ENCODE measurements at regions not wholly inside any gene's neighbourhood (a gene's known extent, or its start where the extent isn't known, plus 50 kb on each side); places are given as distances from the start of the nearest gene placed in this dataset.

DNA sequence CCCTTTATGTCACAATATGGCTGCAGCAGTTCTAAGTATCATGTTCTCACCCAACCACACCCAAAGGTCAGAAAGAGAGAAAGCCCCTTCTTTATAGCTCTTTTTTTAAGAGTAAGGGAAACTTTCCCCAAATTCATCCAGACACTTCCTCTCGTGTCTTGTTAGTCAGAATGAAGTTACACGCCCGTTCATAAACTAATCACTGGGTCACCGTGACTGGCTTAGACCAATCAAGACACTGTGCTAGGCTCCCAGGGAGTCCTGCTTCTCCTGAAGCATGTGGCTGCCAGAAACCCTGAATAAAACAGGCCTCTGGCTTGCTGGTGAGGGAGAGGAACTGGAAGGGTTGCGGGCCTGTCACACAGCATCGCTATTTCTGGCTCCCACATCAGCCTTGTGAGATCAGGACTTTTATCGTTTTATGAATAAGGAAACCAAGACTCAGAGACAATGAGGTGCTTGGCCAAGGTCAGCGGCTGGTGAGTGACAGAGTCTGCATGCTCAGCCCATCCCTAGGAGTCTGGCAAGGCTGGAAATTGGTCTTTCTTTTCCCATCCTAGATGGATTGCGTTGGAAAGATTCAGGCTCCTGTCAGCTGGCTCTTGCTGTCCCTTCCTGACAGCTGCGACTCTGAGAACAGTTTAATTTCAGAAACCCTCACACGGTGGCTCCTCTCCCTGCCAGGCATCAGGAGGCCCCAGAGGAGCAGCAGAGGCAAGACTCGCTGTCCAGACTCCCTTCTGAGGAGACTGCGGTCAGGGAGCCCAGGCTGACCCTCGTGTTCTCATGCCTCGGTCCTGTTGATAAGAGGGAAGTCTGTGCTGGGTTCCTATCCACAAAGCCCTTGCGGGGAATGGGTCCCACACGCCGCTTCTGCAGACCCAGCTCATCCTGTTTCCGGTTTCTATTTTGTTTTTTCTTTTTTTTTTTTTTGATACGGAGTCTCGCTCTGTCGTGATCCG is 104.5 kb upstream of the TAF1B start:
- DNase-seq = peak; percentile 77 to 89

DNA sequence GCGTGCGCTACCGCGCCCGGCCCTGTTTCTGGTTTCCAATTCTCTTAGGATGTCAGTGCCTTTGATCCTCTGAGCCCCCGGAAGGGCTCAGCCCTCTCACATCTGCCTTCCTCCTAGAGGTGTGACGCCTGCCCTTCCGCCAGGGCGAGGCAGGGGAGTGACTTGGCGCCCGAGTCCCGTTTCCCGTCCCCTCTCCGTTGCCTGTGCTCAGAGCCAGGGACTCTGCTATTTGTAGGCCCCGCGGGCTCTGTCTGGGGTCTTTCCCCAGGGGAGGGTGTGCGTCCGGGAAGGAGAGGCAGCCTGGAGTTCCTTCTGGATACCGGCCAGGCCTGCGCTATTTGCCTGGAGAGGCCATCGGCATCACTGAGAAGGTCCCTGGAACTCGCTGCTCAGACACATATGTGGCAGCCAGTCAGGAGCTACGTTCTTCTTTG is 103.7 kb upstream of the TAF1B start:
- no peak for DNase-seq

DNA sequence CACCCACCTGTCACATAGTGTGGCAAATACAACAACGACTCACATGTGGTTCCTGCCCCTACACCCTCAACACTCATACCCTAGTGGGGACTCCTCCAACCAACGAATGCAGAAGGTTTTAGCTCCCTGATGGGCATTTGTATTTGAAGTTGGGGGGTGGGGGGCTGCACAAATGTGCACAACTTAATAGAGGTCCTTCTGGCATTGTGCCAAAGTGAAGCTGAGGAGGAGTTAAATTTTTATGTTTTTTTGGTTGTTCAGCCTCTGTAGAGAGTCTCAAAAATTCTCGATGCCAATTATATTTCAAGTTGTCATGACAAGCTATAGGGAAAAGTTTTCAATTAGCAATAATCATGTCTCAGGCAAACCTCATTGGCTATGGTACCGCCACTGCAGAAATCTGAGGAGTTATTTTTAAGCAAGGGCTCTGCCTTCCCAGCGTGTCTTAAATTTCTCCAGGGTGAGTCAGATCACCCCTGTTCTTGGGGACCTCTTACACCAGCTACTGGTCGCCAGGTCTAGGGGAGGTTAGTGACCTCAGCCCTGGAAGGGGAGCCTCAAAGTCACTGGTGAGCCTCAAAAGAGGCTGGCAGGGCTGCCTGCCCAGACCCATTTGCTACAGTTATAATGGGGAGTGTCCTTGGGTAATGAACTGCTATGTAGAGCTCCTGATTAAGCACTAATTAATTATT is 102.7 kb upstream of the TAF1B start:
- DNase-seq = no peak

- no peak for DNase-seq
These were observed 102.2 kb upstream of the TAF1B start for GRCh38 chr2:9741110-9741509.

DNA sequence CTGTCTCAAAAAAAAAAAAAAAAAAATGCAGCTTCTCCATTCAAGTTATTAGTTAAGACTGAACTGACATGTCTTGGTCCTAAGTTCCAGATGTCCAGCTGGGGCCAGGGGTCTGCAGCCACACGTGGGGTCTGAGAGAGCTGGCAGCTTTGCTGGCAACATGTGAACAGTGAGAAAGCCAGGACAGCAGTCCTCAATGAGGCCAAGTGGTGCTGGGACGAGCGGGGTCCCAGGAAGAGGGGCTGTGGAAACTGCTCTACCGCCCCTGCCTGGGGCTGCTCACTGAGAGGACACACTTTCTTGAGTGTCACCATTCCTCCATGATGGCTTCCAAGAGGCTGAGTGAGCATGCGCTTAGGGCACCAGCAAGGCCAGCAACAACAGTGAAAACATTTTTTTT is 100.7 kb upstream of the TAF1B start:
- no peak for DNase-seq

DNA sequence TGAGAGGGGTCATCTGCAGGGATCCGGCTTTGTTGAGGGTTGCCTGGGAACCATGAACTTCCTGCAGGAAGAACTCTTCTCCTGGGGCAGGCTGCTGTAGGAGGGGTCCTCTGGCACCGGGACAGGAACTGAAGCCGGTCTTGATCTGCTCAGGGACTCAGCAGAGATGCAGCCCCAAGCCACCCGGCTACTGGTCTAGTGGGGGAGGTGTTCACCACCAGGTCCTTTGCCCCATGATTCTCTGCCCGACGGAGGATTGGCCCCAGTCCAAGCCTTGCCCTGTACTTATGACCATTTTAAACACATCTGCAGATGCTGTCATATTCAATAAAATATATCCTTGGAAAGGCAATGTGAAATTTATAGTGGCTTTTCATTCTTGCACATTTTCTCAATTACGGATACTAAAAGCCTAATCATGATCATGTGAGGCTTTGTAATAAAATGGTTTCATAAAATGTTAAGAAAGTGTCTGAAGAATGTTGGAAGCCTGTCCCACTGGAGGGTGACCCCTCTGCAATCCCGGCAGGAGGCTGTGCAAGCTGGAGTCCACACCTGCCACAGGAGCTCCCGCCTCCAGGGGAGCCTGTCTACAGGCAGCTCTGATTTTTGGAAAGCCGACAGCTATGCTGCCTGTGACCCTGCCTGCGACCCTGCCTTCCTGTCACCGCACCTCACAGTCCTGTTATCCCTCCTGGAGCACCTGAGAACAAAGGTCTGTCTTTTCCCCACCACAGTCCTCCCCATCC is 98.8 kb upstream of the TAF1B start:
- no peak for DNase-seq

DNA sequence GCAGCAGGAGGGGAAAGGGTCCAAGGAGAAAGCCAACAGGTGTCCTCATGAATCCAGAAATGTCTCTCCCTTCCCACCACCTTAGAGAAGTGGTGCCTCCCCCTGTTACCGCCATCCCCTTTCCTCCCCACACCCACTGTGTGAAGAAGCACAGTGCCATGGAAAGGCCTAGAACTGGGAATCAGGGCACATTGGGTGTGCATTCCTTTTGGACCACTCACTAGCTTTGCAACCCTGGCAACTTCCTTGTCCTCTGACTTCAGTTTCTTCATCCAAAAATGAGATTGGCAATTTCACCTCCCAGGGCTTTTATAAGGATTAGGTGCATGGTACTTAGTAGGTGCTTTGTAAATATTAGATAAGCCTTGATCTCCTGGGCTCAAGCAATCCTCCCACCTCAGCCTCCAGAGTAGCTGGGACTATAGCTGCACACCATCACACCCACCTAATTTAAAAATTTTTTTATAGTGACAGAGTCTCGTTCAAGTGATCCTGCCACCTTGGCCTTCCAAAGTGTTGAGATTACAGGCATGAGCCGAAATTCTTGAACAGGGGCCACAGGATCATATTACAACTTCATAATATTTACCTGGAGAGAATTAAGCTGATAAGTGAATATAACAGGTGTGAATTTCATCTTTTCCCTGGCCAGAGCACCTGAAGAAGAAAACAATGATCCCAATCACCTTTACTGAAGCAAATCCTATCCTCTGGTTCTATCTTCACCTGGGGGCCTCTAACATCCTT is 97.9 kb upstream of the TAF1B start:
- DNase-seq = no peak

DNA sequence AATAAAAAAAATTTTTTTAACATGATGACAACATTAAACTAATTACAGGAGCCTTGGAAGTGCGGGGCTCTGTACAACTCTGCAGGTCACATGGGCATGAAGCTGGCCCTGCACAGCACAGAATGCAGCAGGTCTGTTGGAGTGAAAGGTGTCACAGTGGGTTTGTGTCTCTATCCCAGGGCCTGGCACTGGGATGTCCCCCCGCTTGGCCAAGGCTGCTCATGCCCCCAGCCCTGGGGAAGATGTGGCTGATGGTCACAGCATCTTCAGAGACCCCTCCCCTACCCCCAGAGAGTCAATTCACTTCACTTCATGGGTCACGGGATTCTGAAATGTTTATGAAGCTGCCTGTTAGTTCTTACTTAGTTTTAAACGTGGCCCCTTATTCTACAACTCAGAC is 95.9 kb upstream of the TAF1B start:
- no peak for DNase-seq

DNA sequence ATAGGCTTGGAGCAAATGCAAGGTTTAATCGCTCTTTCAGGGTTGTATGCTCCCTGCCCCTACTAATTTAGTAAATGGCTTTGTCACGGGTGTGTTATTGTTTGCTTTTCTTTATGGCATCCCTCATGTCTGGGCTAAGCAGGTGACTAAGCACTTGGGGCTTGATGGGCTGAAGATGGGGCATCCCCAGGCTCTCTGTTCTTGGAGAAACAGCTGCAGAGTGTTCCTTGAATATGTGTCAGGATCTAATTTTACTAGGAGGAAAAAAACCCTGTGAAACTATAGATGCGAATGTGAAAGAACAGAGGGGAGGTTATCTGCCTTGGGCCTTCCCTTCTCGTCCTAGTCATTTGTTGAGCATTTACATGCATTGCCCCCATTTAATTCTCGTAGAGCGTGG is 94.7 kb upstream of the TAF1B start:
- DNase-seq = no peak

- DNase-seq = no peak
These were observed 93.6 kb upstream of the TAF1B start for GRCh38 chr2:9749546-9750223.

GRCh38 chr2:9750224-9751215 is 92.8 kb upstream of the TAF1B start:
- DNase-seq = no peak

GRCh38 chr2:9751831-9752230 is 91.4 kb upstream of the TAF1B start:
- no peak for DNase-seq

DNA sequence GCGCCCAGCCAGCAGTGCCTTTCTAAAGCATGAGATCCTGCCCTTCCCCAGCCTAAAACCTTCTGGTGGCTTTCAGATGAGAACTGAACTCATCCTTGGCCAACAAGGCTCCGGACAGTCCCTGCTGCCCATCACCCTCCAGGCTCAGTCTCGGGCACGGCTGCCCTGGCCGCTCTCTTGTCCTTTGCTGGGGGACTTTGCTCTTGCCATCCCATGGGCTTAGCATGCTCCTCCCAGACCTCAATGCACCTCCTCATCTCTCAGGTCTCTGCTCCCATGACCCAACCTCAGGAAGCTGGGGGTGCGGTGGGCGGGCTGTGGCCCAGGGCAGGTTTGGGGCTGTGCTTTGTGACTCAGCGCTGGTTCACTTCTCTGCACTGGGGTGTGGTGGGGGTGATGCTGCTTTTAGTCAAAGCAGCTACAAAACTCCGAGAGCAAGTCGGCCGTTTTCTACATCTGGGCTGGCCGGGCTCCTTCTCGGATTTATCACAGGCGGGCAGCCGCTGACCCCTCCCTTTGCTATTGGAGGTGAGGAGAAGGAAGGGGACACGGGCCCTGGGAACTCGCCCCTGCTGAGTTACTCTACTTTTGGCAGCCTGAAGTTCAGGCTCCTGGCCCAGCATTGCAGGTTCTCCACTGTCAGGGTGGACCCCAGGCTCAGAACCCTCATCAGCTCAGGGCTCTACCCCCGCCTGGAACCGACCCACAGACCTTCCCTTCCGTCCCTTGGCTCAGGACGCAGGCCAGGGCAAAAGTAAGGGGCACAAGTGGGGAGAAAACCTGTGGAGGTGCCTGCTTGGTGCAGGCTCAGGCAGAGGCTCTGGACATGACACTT is 90.6 kb upstream of the TAF1B start:
- DNase-seq = peak; percentile 92 to 94

DNA sequence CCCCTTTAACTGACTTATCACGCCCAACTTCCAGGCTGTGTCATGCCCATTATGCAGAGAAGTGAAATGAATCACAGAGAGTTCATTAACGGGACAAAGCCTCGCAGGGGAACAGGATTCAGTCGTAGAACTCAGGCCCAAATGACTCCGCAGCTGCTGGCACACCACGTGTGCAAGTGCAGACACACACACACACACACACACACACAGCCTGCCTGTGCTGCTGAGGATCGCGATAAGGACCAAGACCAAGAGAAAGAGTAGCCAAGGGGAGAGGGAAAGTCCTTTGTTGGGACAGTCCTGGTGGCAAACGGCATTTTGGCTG is 90.0 kb upstream of the TAF1B start:
- peak; percentile 96 to 97 for DNase-seq

DNA sequence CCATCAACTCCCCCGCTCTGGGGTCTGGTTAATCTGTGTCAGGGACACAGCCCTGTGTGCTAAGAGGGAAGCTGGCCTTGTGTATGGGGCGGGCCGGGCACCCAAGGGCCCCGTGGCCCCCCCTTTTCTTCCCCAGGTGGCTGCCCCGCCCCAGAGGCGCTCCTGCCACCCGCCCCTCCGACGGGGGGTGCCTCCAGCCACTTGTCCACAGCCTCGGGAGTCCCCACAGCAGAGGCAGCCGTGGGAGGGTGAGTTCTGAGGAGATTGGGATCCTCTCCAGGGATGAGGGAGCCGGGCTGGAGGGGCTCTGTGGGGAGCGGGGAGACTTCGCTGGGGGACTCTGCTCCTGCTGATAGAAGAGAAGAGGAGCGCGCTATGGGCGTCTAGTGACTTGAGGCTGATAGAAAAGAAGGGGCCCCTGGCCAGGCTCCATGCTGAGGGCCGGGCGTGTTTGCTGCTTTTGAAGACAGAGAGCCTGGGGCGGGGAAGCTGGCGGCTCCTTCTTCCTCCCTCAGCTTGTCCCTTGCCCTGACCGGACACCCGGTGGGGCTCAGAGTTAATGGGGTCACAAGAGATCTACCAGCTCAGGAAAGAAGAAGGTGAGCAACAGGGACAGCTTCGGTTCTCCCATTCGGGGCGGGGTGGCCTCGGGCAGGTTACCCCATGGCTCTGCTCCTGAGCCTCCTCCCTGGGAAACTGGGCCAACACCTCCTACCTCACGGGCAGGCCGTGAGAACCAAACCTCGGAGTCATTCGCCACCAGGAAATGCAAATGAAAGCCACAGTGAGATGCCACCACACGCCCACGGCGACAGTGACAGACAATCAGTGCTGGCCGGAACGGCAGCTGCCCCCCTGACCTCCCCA is 89.4 kb upstream of the TAF1B start:
- DNase-seq = peak in 1 of 2 donors; percentile 26

DNA sequence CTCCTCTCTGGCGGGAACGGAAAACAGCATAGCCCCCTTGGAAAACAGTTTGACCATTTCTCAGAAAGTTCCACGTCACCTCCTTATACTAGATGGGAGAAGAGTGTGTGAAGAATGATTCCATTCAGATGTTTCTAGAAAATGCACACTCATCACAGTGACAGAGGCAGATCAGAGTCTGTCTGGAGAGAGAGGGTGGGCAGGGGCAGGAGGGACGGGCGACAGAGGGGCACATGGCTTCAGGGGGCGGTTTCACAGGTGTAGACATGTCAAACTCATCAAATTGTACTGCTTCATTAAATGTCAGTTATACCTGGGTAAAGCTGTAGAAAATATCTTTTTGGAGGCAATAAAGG is 88.8 kb upstream of the TAF1B start:
- no peak for DNase-seq

- no peak for DNase-seq
These were observed 88.3 kb upstream of the TAF1B start for GRCh38 chr2:9755008-9755407.

DNA sequence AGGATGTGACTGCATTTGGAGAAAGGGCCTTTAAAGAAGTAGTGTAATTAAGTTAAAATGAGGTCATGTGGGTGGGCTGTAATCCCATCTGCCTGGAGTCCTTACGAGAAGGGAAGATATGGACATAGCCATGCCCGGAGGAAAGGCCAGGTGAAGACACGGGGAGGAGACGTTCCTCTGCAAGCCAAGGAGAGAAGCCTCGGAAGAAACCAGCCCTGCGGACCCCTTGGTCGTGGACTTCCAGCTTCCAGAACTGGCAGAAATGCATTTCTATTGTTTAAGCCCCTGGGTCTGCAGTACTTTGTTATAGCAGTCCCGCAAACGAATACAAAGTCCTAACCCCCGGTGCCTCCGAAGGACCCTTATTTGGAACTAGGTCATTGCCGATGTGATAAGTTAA is 87.6 kb upstream of the TAF1B start:
- no peak for DNase-seq

- no peak for DNase-seq
These were observed 86.5 kb upstream of the TAF1B start for GRCh38 chr2:9756692-9757250.
